Naive thymus-derived CD4-positive, alpha-beta T cell (primary cell): ENCODE measurements at regions not wholly inside any gene's neighbourhood (a gene's known extent, or its start where the extent isn't known, plus 50 kb on each side); places are given as distances from the start of the nearest gene placed in this dataset.

ENCODE experiments used
- ATAC-seq: fragments of 150-1000 bp; cut with Tn5 transposase; 2 replicates; pipeline ENCODE4 v1.10.0; 2021; ENCODE audit warnings: mild to moderate bottlenecking, moderate library complexity
- CTCF ChIA-PET: fragments of 350-600 bp; sonication (Branson Sonifier 250); formaldehyde crosslinking; loops from one replicate; lab custom pipeline; 2021; ENCODE audit warnings: antibody characterized with exemption; lab: Charles Lee
- POLR2A ChIA-PET: fragments of 350-600 bp; sonication (Branson Sonifier 250); formaldehyde crosslinking; loops from one replicate; lab custom pipeline; 2021; ENCODE audit warnings: antibody characterized with exemption, inconsistent platforms; lab: Charles Lee
- DNase-seq, 9 donors: peaks; one replicate each; pipeline versions ENCODE4 v3.0.0 to v3.0.0-alpha.2; 2020 to 2022; ENCODE audit warnings: mixed read lengths in 1 of 9
- H3K27ac ChIP-seq: one replicate; pipeline ENCODE4 v1.7.0; 2013; ENCODE audit warnings: mild to moderate bottlenecking, low read depth, low read length, moderate library complexity
- H3K27me3 ChIP-seq, 2 donors: one replicate each; pipeline ENCODE4 v1.7.0; 2013; ENCODE audit warnings: low read length in 2 of 2, mild to moderate bottlenecking in 2 of 2, moderate library complexity in 2 of 2; ENCODE audit not compliant: control insufficient read depth in 2 of 2, insufficient read depth in 2 of 2
- H3K36me3 ChIP-seq, 3 experiments: 1 replicate in 2 of 3; 2 replicates in 1 of 3; pipeline ENCODE4 v1.7.0; 2013; ENCODE audit warnings: low read length in 3 of 3, mild to moderate bottlenecking in 3 of 3, moderate library complexity in 1 of 3; ENCODE audit not compliant: insufficient read depth in 3 of 3, control insufficient read depth in 2 of 3
- H3K4me1 ChIP-seq, 2 donors: one replicate each; pipeline ENCODE4 v1.7.0; 2013; ENCODE audit warnings: low read length in 2 of 2, mild to moderate bottlenecking in 2 of 2, moderate library complexity in 1 of 2; ENCODE audit not compliant: control insufficient read depth in 2 of 2, insufficient read depth in 2 of 2
- H3K4me3 ChIP-seq: 2 replicates; pipeline ENCODE4 v1.7.0; 2013; ENCODE audit warnings: mild to moderate bottlenecking, low read length
- H3K9me3 ChIP-seq, 3 experiments: 1 replicate in 2 of 3; 2 replicates in 1 of 3; pipeline ENCODE4 v1.7.0; 2013; ENCODE audit warnings: low read length in 3 of 3; ENCODE audit not compliant: control insufficient read depth in 2 of 3
- H3K27ac Mint-ChIP-seq, 9 donors: one replicate each; pipeline ENCODE4 v1.8.0; 2020 to 2022; ENCODE audit warnings: mixed read lengths in 9 of 9, mild to moderate bottlenecking in 8 of 9, moderate library complexity in 5 of 9, inconsistent platforms in 2 of 9
- H3K27me3 Mint-ChIP-seq, 5 donors: one replicate each; pipeline ENCODE4 v1.8.0; 2021 to 2022; ENCODE audit warnings: mixed read lengths in 5 of 5, mild to moderate bottlenecking in 1 of 5
- H3K36me3 Mint-ChIP-seq, 5 donors: one replicate each; pipeline ENCODE4 v1.8.0; 2020 to 2022; ENCODE audit warnings: mixed read lengths in 5 of 5, mild to moderate bottlenecking in 3 of 5, inconsistent platforms in 1 of 5
- H3K4me1 Mint-ChIP-seq, 7 donors: one replicate each; pipeline ENCODE4 v1.8.0; 2020 to 2022; ENCODE audit warnings: mixed read lengths in 7 of 7, mild to moderate bottlenecking in 3 of 7, inconsistent platforms in 1 of 7
- H3K4me3 Mint-ChIP-seq, 10 donors: one replicate each; pipeline ENCODE4 v1.8.0; 2020 to 2022; ENCODE audit warnings: mild to moderate bottlenecking in 10 of 10, mixed read lengths in 10 of 10, moderate library complexity in 6 of 10, inconsistent platforms in 2 of 10
- H3K9me3 Mint-ChIP-seq, 11 donors: one replicate each; pipeline ENCODE4 v1.8.0; 2020 to 2022; ENCODE audit warnings: mixed read lengths in 11 of 11, mild to moderate bottlenecking in 4 of 11, inconsistent platforms in 1 of 11, moderate library complexity in 1 of 11
- intact Hi-C, 2 donors: fragments of 100-400 bp; cut with micrococcal nuclease; formaldehyde crosslinking; loops; one replicate each; pipeline ENCODE4 v1.15.1; 2023

DNA sequence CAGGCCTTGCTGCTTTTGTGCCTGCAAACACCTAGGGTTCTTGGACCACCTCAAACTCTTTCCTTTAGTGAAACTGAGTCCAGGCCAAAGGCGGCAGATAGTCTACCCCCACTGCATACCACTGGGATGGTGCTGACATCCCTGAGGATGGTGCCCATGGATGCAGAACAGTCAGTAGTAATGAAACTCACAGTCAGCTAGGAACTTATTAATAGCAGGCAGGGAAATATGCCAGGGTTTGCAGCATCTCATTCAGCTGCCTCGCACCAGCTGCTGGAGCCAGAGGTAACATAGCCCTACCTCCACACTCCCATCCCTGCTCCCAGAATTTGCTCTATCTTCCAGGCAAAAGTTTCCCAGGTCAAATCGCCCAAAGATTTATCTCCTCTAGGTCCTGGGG, 189.1 kb downstream of the SREK1 start:
- no peak overlapping the region for H3K27ac Mint-ChIP-seq
- no peak overlapping the region for H3K4me3 Mint-ChIP-seq
- Histone ChIP-seq H3K27me3 (no peaks in the 10 kb centered on the region), H3K9me3 (no peaks in the 10 kb centered on the region), H3K36me3 (no peaks in the 10 kb centered on the region), H3K4me1 (no peaks in the 10 kb centered on the region), H3K27ac (no peak overlapping the region), H3K4me3 (no peak overlapping the region)
- H3K36me3 Mint-ChIP-seq, result peaks cover 0 to 4% (median 0%) of the 10 kb centered on the region in 5 donors
- peaks cover 11 to 26% (median 18%) of the 10 kb centered on the region in 5 donors for H3K27me3 Mint-ChIP-seq
- DNase-seq (no peak), ATAC-seq (no peak)
- intact Hi-C loops, result no loop called here
- POLR2A ChIA-PET, result no interaction called here
- H3K9me3 Mint-ChIP-seq, result peaks cover 0 to 9% (median 0%) of the 10 kb centered on the region in 11 donors
- CTCF ChIA-PET, result no interaction called here
- H3K4me1 Mint-ChIP-seq, result peaks cover 0 to 2% (median 0%) of the 10 kb centered on the region in 7 donors

DNA sequence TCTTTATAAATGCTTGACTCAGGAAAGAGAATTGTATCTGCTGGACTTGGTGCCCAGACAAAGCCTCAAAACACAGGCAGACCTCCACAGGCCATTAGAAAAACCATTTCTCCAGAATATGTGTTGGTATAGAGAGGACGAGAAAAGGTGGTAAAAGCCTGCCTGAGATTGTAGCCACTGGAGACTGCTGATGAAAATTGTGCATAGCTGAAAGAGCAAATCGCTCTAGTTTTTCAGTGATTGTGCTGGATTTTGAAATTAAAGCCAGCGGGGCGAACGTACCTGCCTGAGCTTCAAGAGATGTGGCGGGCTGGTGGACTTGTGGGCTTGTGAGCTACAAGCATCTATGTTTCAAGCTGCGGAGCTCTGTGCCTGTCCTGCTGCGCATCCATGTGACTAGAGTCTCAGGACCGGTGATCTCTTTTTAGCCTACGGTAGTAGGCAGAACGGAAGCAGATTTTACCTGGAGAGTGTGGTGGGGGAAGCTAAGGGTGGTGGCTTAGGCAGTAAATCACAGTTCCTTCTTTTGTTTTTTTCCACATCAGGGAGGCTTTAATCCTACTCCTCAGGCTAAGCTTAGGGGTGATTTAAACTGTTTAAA, 193.6 kb downstream of the SREK1 start:
- no peaks in the 10 kb centered on the region for H3K4me1 Mint-ChIP-seq
- ATAC-seq, result no peak
- ChIA-PET CTCF (no interaction called here), POLR2A (no interaction called here)
- Histone ChIP-seq H3K27ac (no peak overlapping the region), H3K4me3 (no peak overlapping the region), H3K9me3 (no peaks in the 10 kb centered on the region), H3K36me3 (no peaks in the 10 kb centered on the region), H3K4me1 (no peaks in the 10 kb centered on the region), H3K27me3 (no peaks in the 10 kb centered on the region)
- H3K36me3 Mint-ChIP-seq, result no peaks in the 10 kb centered on the region
- H3K9me3 Mint-ChIP-seq, result peaks cover 0 to 2% (median 0%) of the 10 kb centered on the region in 11 donors
- intact Hi-C loops, result no loop called here
- H3K27me3 Mint-ChIP-seq, result peaks cover 16 to 26% (median 20%) of the 10 kb centered on the region in 5 donors
- DNase-seq, result no peak
- no peak overlapping the region for H3K27ac Mint-ChIP-seq
- no peak overlapping the region for H3K4me3 Mint-ChIP-seq

DNA sequence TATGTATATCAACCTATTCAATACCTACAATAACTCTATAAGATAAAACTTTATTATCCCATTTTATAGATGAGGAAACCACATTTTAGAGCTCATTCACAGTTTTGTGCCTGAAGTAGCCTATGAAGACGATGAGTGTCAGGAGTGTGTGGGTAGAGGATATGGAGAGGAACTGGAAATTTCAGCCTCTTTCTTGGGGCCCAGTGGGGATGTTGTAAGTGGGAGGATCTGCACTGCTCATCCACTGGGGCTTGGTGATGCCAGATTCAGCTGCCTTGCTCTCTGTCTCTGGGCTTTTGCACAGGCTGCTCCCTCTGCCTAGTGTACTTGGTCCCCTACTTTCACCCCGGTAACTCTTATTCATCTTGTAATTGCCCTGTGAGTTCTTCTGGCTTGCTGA, 194.7 kb downstream of the SREK1 start:
- Histone ChIP-seq H3K27ac (no peak overlapping the region), H3K36me3 (no peaks in the 10 kb centered on the region), H3K4me1 (no peaks in the 10 kb centered on the region), H3K4me3 (no peak overlapping the region), H3K27me3 (no peaks in the 10 kb centered on the region), H3K9me3 (no peaks in the 10 kb centered on the region)
- ATAC-seq, result no peak
- Mint-ChIP-seq H3K27me3 (peaks cover 14 to 26% (median 18%) of the 10 kb centered on the region in 5 donors), H3K27ac (no peak overlapping the region), H3K36me3 (no peaks in the 10 kb centered on the region), H3K4me3 (no peak overlapping the region), H3K9me3 (peaks cover 0 to 2% (median 0%) of the 10 kb centered on the region in 11 donors), H3K4me1 (no peaks in the 10 kb centered on the region)
- CTCF ChIA-PET, result no interaction called here
- no peak for DNase-seq
- intact Hi-C loops, result no loop called here
- POLR2A ChIA-PET, result no interaction called here

DNA sequence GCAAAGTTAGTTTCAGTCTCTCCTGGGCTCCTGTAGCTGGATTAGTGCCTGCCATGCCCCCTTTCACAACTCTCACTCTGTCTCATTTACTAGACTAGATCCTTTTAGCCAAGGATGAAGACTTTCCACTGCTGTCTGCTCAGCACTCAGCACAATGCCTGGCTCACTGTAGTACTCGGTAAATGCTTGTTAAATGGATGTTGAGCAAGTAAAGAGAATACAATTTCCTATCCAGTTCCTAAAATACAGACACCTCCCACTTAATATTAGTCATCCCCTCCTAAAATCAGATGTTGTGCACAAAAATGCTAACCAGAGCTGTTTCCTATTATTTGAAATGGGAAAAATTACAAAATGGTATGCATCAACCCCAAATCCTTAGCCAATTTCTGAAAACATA, 195.8 kb downstream of the SREK1 start:
- intact Hi-C loops, result no loop called here
- Mint-ChIP-seq H3K36me3 (no peaks in the 10 kb centered on the region), H3K27ac (no peak overlapping the region), H3K27me3 (peaks cover 14 to 24% (median 14%) of the 10 kb centered on the region in 5 donors), H3K9me3 (peaks cover 0 to 2% (median 0%) of the 10 kb centered on the region in 11 donors), H3K4me3 (no peak overlapping the region), H3K4me1 (no peaks in the 10 kb centered on the region)
- H3K4me3 ChIP-seq, result no peak overlapping the region
- no peaks in the 10 kb centered on the region for H3K4me1 ChIP-seq
- no peak for ATAC-seq
- CTCF ChIA-PET, result no interaction called here
- no peaks in the 10 kb centered on the region for H3K27me3 ChIP-seq
- no peak for DNase-seq
- no peaks in the 10 kb centered on the region for H3K36me3 ChIP-seq
- POLR2A ChIA-PET, result no interaction called here
- no peak overlapping the region for H3K27ac ChIP-seq
- H3K9me3 ChIP-seq, result no peaks in the 10 kb centered on the region

DNA sequence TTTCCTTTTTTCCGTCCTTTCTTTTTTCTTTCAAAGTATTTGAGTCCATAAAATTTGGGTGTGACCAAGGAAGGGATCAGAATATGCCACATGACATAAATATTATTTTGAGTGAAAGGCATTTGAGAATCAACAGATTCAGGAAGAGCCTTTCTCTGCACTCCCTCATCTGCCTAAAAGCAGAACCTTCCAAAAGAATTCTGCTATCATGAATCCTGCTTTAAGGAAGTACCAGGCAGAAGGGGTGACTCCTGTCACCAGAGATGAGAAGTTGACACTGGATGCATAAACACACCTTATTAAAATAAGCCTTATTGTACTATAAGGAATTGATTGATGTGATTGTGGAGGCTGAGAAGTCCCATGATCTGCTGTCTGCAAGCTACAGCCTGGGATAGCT, 196.7 kb downstream of the SREK1 start:
- Mint-ChIP-seq H3K27ac (no peak overlapping the region), H3K4me3 (no peak overlapping the region), H3K4me1 (no peaks in the 10 kb centered on the region), H3K9me3 (peaks cover 0 to 2% (median 0%) of the 10 kb centered on the region in 11 donors), H3K36me3 (no peaks in the 10 kb centered on the region), H3K27me3 (peaks cover 10 to 22% (median 11%) of the 10 kb centered on the region in 5 donors)
- CTCF ChIA-PET, result no interaction called here
- intact Hi-C loops, result no loop called here
- H3K9me3 ChIP-seq, result no peaks in the 10 kb centered on the region
- ATAC-seq (no peak), DNase-seq (no peak)
- no peak overlapping the region for H3K27ac ChIP-seq
- no peaks in the 10 kb centered on the region for H3K27me3 ChIP-seq
- H3K36me3 ChIP-seq, result no peaks in the 10 kb centered on the region
- no peak overlapping the region for H3K4me3 ChIP-seq
- no peaks in the 10 kb centered on the region for H3K4me1 ChIP-seq
- POLR2A ChIA-PET, result no interaction called here

DNA sequence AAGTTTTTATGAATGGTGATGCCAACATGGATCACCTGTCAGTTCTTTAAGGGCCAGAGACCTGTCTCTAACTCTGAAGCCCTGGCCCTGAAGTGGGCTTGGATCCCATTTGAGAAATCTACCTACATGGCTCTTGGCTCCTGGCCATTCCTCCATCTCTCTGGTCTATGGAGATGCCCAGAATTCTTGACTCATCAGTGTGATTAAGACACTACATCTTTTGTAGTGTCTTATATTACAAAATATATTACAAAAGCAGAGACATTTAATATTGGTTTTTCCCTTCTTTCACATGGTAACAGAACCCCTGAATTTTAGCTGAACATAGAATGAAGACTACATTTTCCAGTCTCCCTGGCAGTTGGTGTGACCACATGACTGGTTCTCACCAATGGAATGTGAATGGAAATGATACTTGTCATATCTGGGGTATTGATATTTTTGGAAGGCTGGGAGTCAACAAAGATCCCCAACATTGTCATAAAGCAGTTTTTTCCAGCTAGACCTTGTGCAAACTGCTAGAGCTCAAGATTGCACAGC, 198.3 kb downstream of the SREK1 start:
- POLR2A ChIA-PET, result no interaction called here

More for the DNA sequence above, 198.3 kb downstream of the SREK1 start:
- Mint-ChIP-seq H3K27me3 (peaks cover 0 to 15% (median 9%) of the 10 kb centered on the region in 5 donors), H3K4me1 (no peaks in the 10 kb centered on the region), H3K27ac (no peak overlapping the region), H3K36me3 (no peaks in the 10 kb centered on the region), H3K9me3 (peaks cover 0 to 2% (median 0%) of the 10 kb centered on the region in 11 donors), H3K4me3 (no peak overlapping the region)
- Histone ChIP-seq H3K36me3 (no peaks in the 10 kb centered on the region), H3K9me3 (no peaks in the 10 kb centered on the region), H3K4me1 (no peaks in the 10 kb centered on the region), H3K27ac (no peak overlapping the region), H3K4me3 (no peak overlapping the region), H3K27me3 (no peaks in the 10 kb centered on the region)
- CTCF ChIA-PET, result no interaction called here
- DNase-seq (no peak), ATAC-seq (no peak)
- intact Hi-C loops, result no loop called here
